Osteoblast (primary cell): ENCODE measurements at regions not wholly inside any gene's neighbourhood (a gene's known extent, or its start where the extent isn't known, plus 50 kb on each side); places are given as distances from the start of the nearest gene placed in this dataset.

ENCODE experiments used
- DNase-seq: peaks from one replicate; pipeline ENCODE4 v3.0.0; 2011; ENCODE audit warnings: low spot score, mixed read lengths; ENCODE audit not compliant: insufficient read length; ENCODE audit errors: missing footprints
- H2AFZ ChIP-seq: 2 replicates; pipeline ENCODE4 v1.6.0; 2011; ENCODE audit warnings: mild to moderate bottlenecking, low read length
- H3K27ac ChIP-seq: 2 replicates; pipeline ENCODE4 v1.5.1; 2011; ENCODE audit warnings: mild to moderate bottlenecking, low read depth, low read length, moderate library complexity
- H3K27me3 ChIP-seq: 2 replicates; pipeline ENCODE4 v1.6.0; 2012; ENCODE audit warnings: mild to moderate bottlenecking, control low read depth, inconsistent platforms, low read length, moderate library complexity; ENCODE audit not compliant: insufficient read depth
- H3K36me3 ChIP-seq: 2 replicates; pipeline ENCODE4 v1.5.1; 2011; ENCODE audit warnings: mild to moderate bottlenecking, low read length, control low read depth, moderate library complexity; ENCODE audit not compliant: insufficient read depth
- H3K4me1 ChIP-seq: 2 replicates; pipeline ENCODE4 v1.5.1; 2011; ENCODE audit warnings: mild to moderate bottlenecking, low read length, control low read depth, moderate library complexity; ENCODE audit not compliant: insufficient read depth
- H3K4me2 ChIP-seq: 2 replicates; pipeline ENCODE4 v1.6.0; 2011; ENCODE audit warnings: mild to moderate bottlenecking, low read length; ENCODE audit not compliant: insufficient read depth
- H3K4me3 ChIP-seq: fragments of 200-600 bp; sonication (generic); 3 replicates; pipeline ENCODE4 v1.5.1; 2012; ENCODE audit warnings: mild to moderate bottlenecking, low read length, inconsistent platforms; ENCODE audit not compliant: insufficient read depth
- H3K79me2 ChIP-seq: 2 replicates; pipeline ENCODE4 v1.6.0; 2012; ENCODE audit warnings: mild to moderate bottlenecking, low read length, control low read depth, inconsistent platforms; ENCODE audit not compliant: insufficient read depth
- H3K9me3 ChIP-seq: 2 replicates; pipeline ENCODE4 v1.5.1; 2011; ENCODE audit warnings: low read depth, low read length, control low read depth
- H4K20me1 ChIP-seq: 2 replicates; pipeline ENCODE4 v1.6.0; 2012; ENCODE audit warnings: mild to moderate bottlenecking, low read length, control low read depth; ENCODE audit not compliant: insufficient read depth
- CTCF ChIP-seq: IDR thresholded peaks from 2 replicates; pipeline ENCODE4 v1.5.1; 2011; ENCODE audit warnings: mild to moderate bottlenecking, low read depth, low read length, moderate library complexity; ENCODE audit errors: extremely low read depth

- Histone ChIP-seq H3K27me3 (no peaks in the 10 kb centered on the region), H2AFZ (no peak overlapping the region), H3K4me3 (no peak overlapping the region), H4K20me1 (no peaks in the 10 kb centered on the region), H3K36me3 (no peaks in the 10 kb centered on the region), H3K79me2 (no peaks in the 10 kb centered on the region), H3K27ac (no peak overlapping the region), H3K4me1 (no peaks in the 10 kb centered on the region), H3K4me2 (no peak overlapping the region), H3K9me3 (no peaks in the 10 kb centered on the region)
- peak; percentile 17 for DNase-seq
- TF ChIP-seq CTCF = no peak
These were observed 810.7 kb downstream of the BRD1 start for GRCh38 chr22:49016909-49017481.

- Histone ChIP-seq H3K4me1 (no peaks in the 10 kb centered on the region), H3K79me2 (no peaks in the 10 kb centered on the region), H3K27ac (no peak overlapping the region), H3K4me3 (no peak overlapping the region), H3K27me3 (no peaks in the 10 kb centered on the region), H3K36me3 (no peaks in the 10 kb centered on the region), H2AFZ (no peak overlapping the region), H3K4me2 (no peak overlapping the region), H4K20me1 (no peaks in the 10 kb centered on the region), H3K9me3 (no peaks in the 10 kb centered on the region)
- peak; percentile 23 for DNase-seq
- TF ChIP-seq CTCF = no peak
These were observed 811.4 kb downstream of the BRD1 start for GRCh38 chr22:49015993-49016908.

- H3K27ac ChIP-seq = no peak overlapping the region
- DNase-seq = peak; percentile 41
- no peak overlapping the region for H3K4me2 ChIP-seq
- no peaks in the 10 kb centered on the region for H3K27me3 ChIP-seq
- TF ChIP-seq CTCF = no peak
- H3K36me3 ChIP-seq = no peaks in the 10 kb centered on the region
- H4K20me1 ChIP-seq = no peaks in the 10 kb centered on the region
- H3K4me3 ChIP-seq = no peak overlapping the region
- no peaks in the 10 kb centered on the region for H3K79me2 ChIP-seq
- H3K4me1 ChIP-seq = no peaks in the 10 kb centered on the region
- no peak overlapping the region for H2AFZ ChIP-seq
- H3K9me3 ChIP-seq = no peaks in the 10 kb centered on the region
These were observed 812.2 kb downstream of the BRD1 start for GRCh38 chr22:49015459-49015858.
